ENCODE measurements at regions not wholly inside any gene's neighbourhood (a gene's known extent, or its start where the extent isn't known, plus 50 kb on each side); places are given as distances from the start of the nearest gene placed in this dataset.
"Not testable (repeated sequence)": the region's sequence is repeated elsewhere in the genome, so short reads cannot be mapped to it uniquely, and the experiment has no call there.

- Mint-ChIP-seq H3K4me1 (peaks cover 0 to 8% (median 0%) of the 10 kb centered on the region in 7 donors), H3K9me3 (peaks cover 5 to 18% (median 11%) of the 10 kb centered on the region in 11 donors), H3K27ac (no peak overlapping the region), H3K27me3 (peaks cover 0 to 6% (median 0%) of the 10 kb centered on the region in 5 donors), H3K4me3 (no peak overlapping the region), H3K36me3 (peaks cover 0 to 13% (median 9%) of the 10 kb centered on the region in 5 donors)
- ChIA-PET CTCF (no interaction called here), POLR2A (no interaction called here)
- Histone ChIP-seq H3K27ac (ENCODE audit: low read depth, low read length) (no peak overlapping the region), H3K9me3 (ENCODE audit: control insufficient read depth in 2 of 3, low read length in 3 of 3) (peaks cover 0 to 2% (median 2%) of the 10 kb centered on the region in 3 experiments), H3K4me3 (ENCODE audit: low read length) (no peak overlapping the region), H3K36me3 (ENCODE audit: control insufficient read depth in 2 of 3, insufficient read depth in 3 of 3, low read length in 3 of 3) (no peaks in the 10 kb centered on the region), H3K27me3 (ENCODE audit: control insufficient read depth in 2 of 2, insufficient read depth in 2 of 2, low read length in 2 of 2) (no peaks in the 10 kb centered on the region), H3K4me1 (ENCODE audit: control insufficient read depth in 2 of 2, insufficient read depth in 2 of 2, low read length in 2 of 2) (no peaks in the 10 kb centered on the region)
- DNase-seq (no peak), ATAC-seq (no peak)
- intact Hi-C loops (cut with micrococcal nuclease): no loop called here
These were observed 161.6 kb upstream of the PGRMC2 start for GRCh38 chr4:128449251-128449650.

GRCh38 chr4:128444544-128445302 is 157.1 kb upstream of the PGRMC2 start:
- H3K27ac ChIP-seq (ENCODE audit: low read depth, low read length): no peak overlapping the region
- no peak overlapping the region for H3K4me3 ChIP-seq (ENCODE audit: low read length)

GRCh38 chr4:128440923-128441322 is 153.3 kb upstream of the PGRMC2 start:
- intact Hi-C loops (cut with micrococcal nuclease): no loop called here
- H3K27me3 Mint-ChIP-seq: peaks cover 0 to 6% (median 0%) of the 10 kb centered on the region in 5 donors
- peaks cover 0 to 61% (median 45%) of the 10 kb centered on the region in 5 donors for H3K36me3 Mint-ChIP-seq

More at GRCh38 chr4:128444544-128445302, 157.1 kb upstream of the PGRMC2 start:
- peaks cover 0 to 10% (median 2%) of the 10 kb centered on the region in 3 experiments for H3K9me3 ChIP-seq (ENCODE audit: control insufficient read depth in 2 of 3, low read length in 3 of 3)
- H3K4me3 Mint-ChIP-seq: no peak overlapping the region
- no peaks in the 10 kb centered on the region for H3K36me3 ChIP-seq (ENCODE audit: control insufficient read depth in 2 of 3, insufficient read depth in 3 of 3, low read length in 3 of 3)
- POLR2A ChIA-PET: no interaction called here
- no peaks in the 10 kb centered on the region for H3K4me1 ChIP-seq (ENCODE audit: control insufficient read depth in 2 of 2, insufficient read depth in 2 of 2, low read length in 2 of 2)
- H3K36me3 Mint-ChIP-seq: peaks cover 0 to 43% (median 32%) of the 10 kb centered on the region in 5 donors
- H3K27ac Mint-ChIP-seq: no peak overlapping the region
- ATAC-seq (no peak), DNase-seq (no peak)
- H3K27me3 ChIP-seq (ENCODE audit: control insufficient read depth in 2 of 2, insufficient read depth in 2 of 2, low read length in 2 of 2): no peaks in the 10 kb centered on the region
- intact Hi-C loops (cut with micrococcal nuclease): no loop called here
- H3K27me3 Mint-ChIP-seq: peaks cover 0 to 6% (median 0%) of the 10 kb centered on the region in 5 donors
- CTCF ChIA-PET: no interaction called here
- H3K9me3 Mint-ChIP-seq: peaks cover 7 to 51% (median 26%) of the 10 kb centered on the region in 11 donors
- no peaks in the 10 kb centered on the region for H3K4me1 Mint-ChIP-seq

GRCh38 chr4:128437023-128437422 is 149.4 kb upstream of the PGRMC2 start:
- DNase-seq; H3K27me3 Mint-ChIP-seq; CTCF ChIA-PET; intact Hi-C loops (cut with micrococcal nuclease); H3K4me1 ChIP-seq (ENCODE audit: control insufficient read depth in 2 of 2, insufficient read depth in 2 of 2, low read length in 2 of 2); H3K4me1 Mint-ChIP-seq; H3K9me3 ChIP-seq (ENCODE audit: control insufficient read depth in 2 of 3, low read length in 3 of 3); H3K27me3 ChIP-seq (ENCODE audit: control insufficient read depth in 2 of 2, insufficient read depth in 2 of 2, low read length in 2 of 2); H3K27ac Mint-ChIP-seq; H3K27ac ChIP-seq (ENCODE audit: low read depth, low read length); H3K36me3 ChIP-seq (ENCODE audit: control insufficient read depth in 2 of 3, insufficient read depth in 3 of 3, low read length in 3 of 3); ATAC-seq; H3K4me3 Mint-ChIP-seq; POLR2A ChIA-PET; H3K4me3 ChIP-seq (ENCODE audit: low read length): not testable (repeated sequence)
- H3K9me3 Mint-ChIP-seq: peaks cover 0 to 32% (median 8%) of the 10 kb centered on the region in 11 donors
- H3K36me3 Mint-ChIP-seq: peaks cover 0 to 40% (median 18%) of the 10 kb centered on the region in 5 donors

More at GRCh38 chr4:128440923-128441322, 153.3 kb upstream of the PGRMC2 start:
- no peaks in the 10 kb centered on the region for H3K36me3 ChIP-seq (ENCODE audit: control insufficient read depth in 2 of 3, insufficient read depth in 3 of 3, low read length in 3 of 3)
- ChIA-PET POLR2A (no interaction called here), CTCF (no interaction called here)
- no peak for ATAC-seq
- peaks cover 10 to 55% (median 27%) of the 10 kb centered on the region in 11 donors for H3K9me3 Mint-ChIP-seq
- no peaks in the 10 kb centered on the region for H3K4me1 Mint-ChIP-seq
- peaks cover 0 to 10% (median 2%) of the 10 kb centered on the region in 3 experiments for H3K9me3 ChIP-seq (ENCODE audit: control insufficient read depth in 2 of 3, low read length in 3 of 3)
- H3K4me3 Mint-ChIP-seq: no peak overlapping the region
- H3K4me3 ChIP-seq (ENCODE audit: low read length): no peak overlapping the region
- H3K4me1 ChIP-seq (ENCODE audit: control insufficient read depth in 2 of 2, insufficient read depth in 2 of 2, low read length in 2 of 2): no peaks in the 10 kb centered on the region
- H3K27ac Mint-ChIP-seq: no peak overlapping the region
- H3K27me3 ChIP-seq (ENCODE audit: control insufficient read depth in 2 of 2, insufficient read depth in 2 of 2, low read length in 2 of 2): no peaks in the 10 kb centered on the region
- DNase-seq: no peak
- no peak overlapping the region for H3K27ac ChIP-seq (ENCODE audit: low read depth, low read length)

GRCh38 chr4:128429023-128429613 is 141.5 kb upstream of the PGRMC2 start:
- H3K9me3 ChIP-seq (ENCODE audit: control insufficient read depth in 2 of 3, low read length in 3 of 3); H3K36me3 ChIP-seq (ENCODE audit: control insufficient read depth in 2 of 3, insufficient read depth in 3 of 3, low read length in 3 of 3); H3K27me3 Mint-ChIP-seq; DNase-seq; H3K27ac ChIP-seq (ENCODE audit: low read depth, low read length); POLR2A ChIA-PET; H3K4me1 Mint-ChIP-seq; H3K4me3 ChIP-seq (ENCODE audit: low read length); intact Hi-C loops (cut with micrococcal nuclease); H3K27ac Mint-ChIP-seq; ATAC-seq; H3K4me1 ChIP-seq (ENCODE audit: control insufficient read depth in 2 of 2, insufficient read depth in 2 of 2, low read length in 2 of 2); H3K4me3 Mint-ChIP-seq; CTCF ChIA-PET; H3K27me3 ChIP-seq (ENCODE audit: control insufficient read depth in 2 of 2, insufficient read depth in 2 of 2, low read length in 2 of 2): not testable (repeated sequence)
- peaks cover 0 to 14% (median 11%) of the 10 kb centered on the region in 5 donors for H3K36me3 Mint-ChIP-seq
- peaks cover 0 to 18% (median 2%) of the 10 kb centered on the region in 11 donors for H3K9me3 Mint-ChIP-seq

GRCh38 chr4:128428397-128428796 is 140.8 kb upstream of the PGRMC2 start:
- ChIA-PET CTCF (no interaction called here), POLR2A (no interaction called here)
- DNase-seq (no peak), ATAC-seq (no peak)
- Mint-ChIP-seq H3K36me3 (peaks cover 0 to 13% (median 11%) of the 10 kb centered on the region in 5 donors), H3K27ac (no peak overlapping the region), H3K4me3 (no peak overlapping the region), H3K9me3 (peaks cover 0 to 15% (median 2%) of the 10 kb centered on the region in 11 donors), H3K27me3 (peaks cover 0 to 2% (median 0%) of the 10 kb centered on the region in 5 donors), H3K4me1 (no peaks in the 10 kb centered on the region)
- H3K27ac ChIP-seq (ENCODE audit: low read depth, low read length): no peak overlapping the region
- H3K27me3 ChIP-seq (ENCODE audit: control insufficient read depth in 2 of 2, insufficient read depth in 2 of 2, low read length in 2 of 2): no peaks in the 10 kb centered on the region
- no peaks in the 10 kb centered on the region for H3K9me3 ChIP-seq (ENCODE audit: control insufficient read depth in 2 of 3, low read length in 3 of 3)
- H3K36me3 ChIP-seq (ENCODE audit: control insufficient read depth in 2 of 3, insufficient read depth in 3 of 3, low read length in 3 of 3): no peaks in the 10 kb centered on the region
- H3K4me1 ChIP-seq (ENCODE audit: control insufficient read depth in 2 of 2, insufficient read depth in 2 of 2, low read length in 2 of 2): no peaks in the 10 kb centered on the region
- H3K4me3 ChIP-seq (ENCODE audit: low read length): no peak overlapping the region
- intact Hi-C loops (cut with micrococcal nuclease): no loop called here

Measured in naive thymus-derived CD4-positive, alpha-beta T cell (primary cell).